Bronchial epithelial cell (primary cell): ENCODE measurements at regions not wholly inside any gene's neighbourhood (a gene's known extent, or its start where the extent isn't known, plus 50 kb on each side); places are given as distances from the start of the nearest gene placed in this dataset.
"Not testable (repeated sequence)": the region's sequence is repeated elsewhere in the genome, so short reads cannot be mapped to it uniquely, and the experiment has no call there.

Experiments used
- DNase-seq: peaks from one replicate; pipeline ENCODE4 v3.0.0-alpha.2; 2010; ENCODE audit warnings: low read depth
- FAIRE-seq: peaks from 2 replicates; lab custom pipeline; 2011; peaks lifted over from hg19 to GRCh38; lab: Jason Lieb, UNC
- H3K27me3 ChIP-seq: 2 replicates; pipeline ENCODE4 v1.5.1; 2011; ENCODE audit warnings: low read length; ENCODE audit not compliant: control insufficient read depth, insufficient read depth
- H3K36me3 ChIP-seq: 2 replicates; pipeline ENCODE4 v1.5.1; 2011; ENCODE audit warnings: low read length; ENCODE audit not compliant: control insufficient read depth, insufficient read depth
- H3K4me3 ChIP-seq: 2 replicates; pipeline ENCODE4 v1.5.1; 2011; ENCODE audit warnings: mild to moderate bottlenecking, low read depth, low read length, control low read depth

- FAIRE-seq, H3K4me3 ChIP-seq, DNase-seq, H3K27me3 ChIP-seq, H3K36me3 ChIP-seq: not testable (repeated sequence)
Measured at GRCh38 chr7:128561116-128561722, 84.7 kb downstream of the METTL2B start.

- H3K36me3 ChIP-seq, DNase-seq, H3K4me3 ChIP-seq, H3K27me3 ChIP-seq, FAIRE-seq: not testable (repeated sequence)
Measured at GRCh38 chr7:128562795-128563194, 86.2 kb downstream of the METTL2B start.

- not testable (repeated sequence) for H3K27me3 ChIP-seq, FAIRE-seq, H3K4me3 ChIP-seq, DNase-seq, H3K36me3 ChIP-seq
Measured at GRCh38 chr7:128564123-128564700, 87.7 kb downstream of the METTL2B start.

- FAIRE-seq, H3K4me3 ChIP-seq, H3K36me3 ChIP-seq, H3K27me3 ChIP-seq, DNase-seq: not testable (repeated sequence)
Measured at GRCh38 chr7:128564932-128565864, 88.7 kb downstream of the METTL2B start.

GRCh38 chr7:128575277-128575676 is 96.8 kb upstream of the GARIN1A start:
- not testable (repeated sequence) for H3K27me3 ChIP-seq, DNase-seq, H3K36me3 ChIP-seq, H3K4me3 ChIP-seq, FAIRE-seq

GRCh38 chr7:128576953-128577352 is 95.1 kb upstream of the GARIN1A start:
- H3K27me3 ChIP-seq, H3K36me3 ChIP-seq, DNase-seq, H3K4me3 ChIP-seq, FAIRE-seq: not testable (repeated sequence)

GRCh38 chr7:128579843-128580242 is 92.2 kb upstream of the GARIN1A start:
- not testable (repeated sequence) for H3K27me3 ChIP-seq, H3K4me3 ChIP-seq, FAIRE-seq, H3K36me3 ChIP-seq, DNase-seq

GRCh38 chr7:128581100-128581499 is 91.0 kb upstream of the GARIN1A start:
- H3K4me3 ChIP-seq, H3K27me3 ChIP-seq, FAIRE-seq, H3K36me3 ChIP-seq: not testable (repeated sequence)
- peak; percentile 85 for DNase-seq

- not testable (repeated sequence) for H3K4me3 ChIP-seq, DNase-seq, FAIRE-seq, H3K36me3 ChIP-seq, H3K27me3 ChIP-seq
Measured at GRCh38 chr7:128581825-128582561, 90.1 kb upstream of the GARIN1A start.

- not testable (repeated sequence) for H3K36me3 ChIP-seq, H3K4me3 ChIP-seq
Measured at GRCh38 chr7:128586715-128587114, 85.4 kb upstream of the GARIN1A start.

More at GRCh38 chr7:128586715-128587114, 85.4 kb upstream of the GARIN1A start:
- not testable (repeated sequence) for FAIRE-seq, DNase-seq, H3K27me3 ChIP-seq
